ENCODE measurements at regions not wholly inside any gene's neighbourhood (a gene's known extent, or its start where the extent isn't known, plus 50 kb on each side); places are given as distances from the start of the nearest gene placed in this dataset. TPM values are rescaled to one million over a fixed set of nuclear protein-coding genes. Genes with fewer than 3 reads are reported as not detected.

DNA sequence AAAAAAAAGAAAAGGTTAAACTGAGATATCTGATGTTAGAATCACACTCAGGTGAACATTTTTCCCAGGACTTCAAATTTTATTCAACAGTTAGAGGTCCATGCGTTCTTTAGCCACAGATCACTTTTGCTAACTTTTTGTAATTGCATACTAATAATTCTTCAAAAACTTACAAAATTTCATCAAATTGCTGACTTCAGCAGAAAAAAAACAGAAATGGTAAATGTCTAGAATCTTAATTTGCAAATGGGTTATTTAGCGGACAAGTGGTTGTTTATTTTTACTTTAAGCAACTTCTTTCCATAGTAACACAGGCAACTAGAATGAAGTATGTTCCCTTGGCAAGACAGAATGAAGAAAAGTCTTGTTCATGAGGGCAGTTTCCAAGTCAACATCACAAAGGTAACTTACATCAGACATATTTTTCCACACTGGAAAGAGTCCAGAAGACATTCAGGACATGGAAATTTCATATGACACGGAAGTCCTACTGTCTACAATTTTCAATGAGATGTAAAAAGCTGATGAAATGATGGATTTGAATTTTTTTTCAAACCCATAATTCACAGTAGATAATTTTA, 62.5 kb upstream of the SOX5 start:
- no peak overlapping the region for H3K4me2 ChIP-seq (ENCODE audit: low read depth, low read length, poor library complexity, severe bottlenecking)

DNA sequence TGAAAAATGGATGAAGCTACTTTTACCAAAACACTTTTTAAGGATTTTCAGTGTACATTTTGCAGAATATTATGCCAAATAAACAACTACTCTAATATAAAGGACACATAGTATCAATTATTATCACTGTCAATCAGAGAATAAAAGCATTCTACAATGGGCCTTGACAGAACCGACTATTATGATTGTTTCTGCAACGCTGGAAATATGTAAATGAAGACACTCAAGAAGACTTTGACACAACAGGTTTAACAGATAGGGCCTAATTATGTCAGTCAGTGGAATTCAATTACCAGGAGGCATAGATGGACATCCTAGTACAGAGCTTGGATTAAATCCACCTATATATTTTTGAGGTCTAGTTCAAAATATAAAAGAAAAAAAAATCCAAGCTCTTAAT, 58.7 kb upstream of the SOX5 start:
- Histone ChIP-seq H3K9me2 (replicated peaks; ENCODE audit: insufficient read depth, low read length) (no peaks in the 10 kb centered on the region), H3K27ac (ENCODE audit: low read length) (no peak overlapping the region), H4K20me1 (ENCODE audit: insufficient read depth, low read depth, low read length) (no peaks in the 10 kb centered on the region), H3K9ac (ENCODE audit: low read length) (no peak overlapping the region), H3K4me3 (ENCODE audit: low read length) (no peak overlapping the region), H3K9me3 (ENCODE audit: low read length) (no peaks in the 10 kb centered on the region), H3K79me2 (ENCODE audit: low read length) (no peaks in the 10 kb centered on the region), H3K4me1 (ENCODE audit: low read length) (no peaks in the 10 kb centered on the region), H2AFZ (ENCODE audit: low read length) (no peak overlapping the region), H3K27me3 (ENCODE audit: low read length) (no peaks in the 10 kb centered on the region), H3K4me2 (ENCODE audit: low read depth, low read length, poor library complexity, severe bottlenecking) (no peak overlapping the region), H3K36me3 (ENCODE audit: insufficient read depth, low read length) (no peaks in the 10 kb centered on the region)
- DNase-seq = peak; percentile 0

More for the DNA sequence above, 62.5 kb upstream of the SOX5 start:
- peak; percentile 10 for DNase-seq
- Histone ChIP-seq H3K9me3 (ENCODE audit: low read length) (no peaks in the 10 kb centered on the region), H3K4me1 (ENCODE audit: low read length) (no peaks in the 10 kb centered on the region), H3K27ac (ENCODE audit: low read length) (no peak overlapping the region), H3K79me2 (ENCODE audit: low read length) (no peaks in the 10 kb centered on the region), H2AFZ (ENCODE audit: low read length) (no peak overlapping the region), H3K9me2 (replicated peaks; ENCODE audit: insufficient read depth, low read length) (no peaks in the 10 kb centered on the region), H3K27me3 (ENCODE audit: low read length) (no peaks in the 10 kb centered on the region), H3K36me3 (ENCODE audit: insufficient read depth, low read length) (no peaks in the 10 kb centered on the region), H4K20me1 (ENCODE audit: insufficient read depth, low read depth, low read length) (no peaks in the 10 kb centered on the region), H3K4me3 (ENCODE audit: low read length) (no peak overlapping the region), H3K9ac (ENCODE audit: low read length) (no peak overlapping the region)

Small RNA genes lying in the stretch of these regions (small RNA-seq; reads per million reads assigned to genes)
- gene MIR920 (not detected), gene RN7SL38P (0.75 reads per million, percentile 21 among the genes with 10 or more reads in this experiment)
